ENCODE measurements at regions not wholly inside any gene's neighbourhood (a gene's known extent, or its start where the extent isn't known, plus 50 kb on each side); places are given as distances from the start of the nearest gene placed in this dataset.

GRCh38 chr4:30413915-30414314 lies 306.3 kb upstream of the PCDH7 start:
- H3K27ac ChIP-seq = no peak overlapping the region
- H3K9me3 ChIP-seq (ENCODE audit: low read depth) = no peaks in the 10 kb centered on the region
- H3K36me3 ChIP-seq = no peaks in the 10 kb centered on the region
- no peaks in the 10 kb centered on the region for H3K27me3 ChIP-seq
- DNase-seq (ENCODE audit: low read depth in 1 of 2, low spot score in 1 of 2) = no peak
- TF ChIP-seq CTCF (IDR thresholded peaks at IDR 0.05; ENCODE audit: low read depth, low read length) = no peak
- no peaks in the 10 kb centered on the region for H3K4me1 ChIP-seq (ENCODE audit: low read depth)
- no peak overlapping the region for H3K4me3 ChIP-seq

DNA sequence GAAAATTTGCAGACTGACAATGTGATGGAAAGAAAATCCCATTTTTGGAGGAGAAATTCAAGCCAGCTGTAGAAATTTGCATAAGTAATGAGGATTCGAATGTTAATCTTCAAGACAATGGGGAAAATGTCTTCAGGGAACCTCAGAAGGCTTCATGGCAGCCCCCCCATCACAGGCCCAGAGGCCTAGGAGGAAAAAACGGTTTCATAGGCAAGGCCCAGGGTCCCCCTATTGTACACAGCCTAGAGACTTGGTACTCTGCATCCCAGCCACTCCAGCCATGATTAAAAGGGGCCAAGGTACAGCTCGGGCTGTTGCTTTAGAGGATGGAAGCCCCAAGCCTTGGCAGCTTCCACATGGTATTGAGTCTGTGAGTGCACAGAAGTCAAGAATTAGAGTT lies 303.6 kb upstream of the PCDH7 start:
- Histone ChIP-seq H3K27me3 (no peaks in the 10 kb centered on the region), H3K36me3 (no peaks in the 10 kb centered on the region), H3K9me3 (ENCODE audit: low read depth) (no peaks in the 10 kb centered on the region), H3K27ac (no peak overlapping the region), H3K4me1 (ENCODE audit: low read depth) (no peaks in the 10 kb centered on the region), H3K4me3 (no peak overlapping the region)
- no peak for DNase-seq (ENCODE audit: low read depth in 1 of 2, low spot score in 1 of 2)
- TF ChIP-seq CTCF (IDR thresholded peaks at IDR 0.05; ENCODE audit: low read depth, low read length) = no peak

- DNase-seq (ENCODE audit: low read depth in 1 of 2, low spot score in 1 of 2) = no peak
- no peaks in the 10 kb centered on the region for H3K9me3 ChIP-seq (ENCODE audit: low read depth)
- no peak for TF ChIP-seq CTCF (IDR thresholded peaks at IDR 0.05; ENCODE audit: low read depth, low read length)
Observed at GRCh38 chr4:30427932-30428331, 292.2 kb upstream of the PCDH7 start.

GRCh38 chr4:30429813-30430761 lies 290.1 kb upstream of the PCDH7 start:
- Histone ChIP-seq H3K4me3 (no peak overlapping the region), H3K9me3 (ENCODE audit: low read depth) (no peaks in the 10 kb centered on the region), H3K27ac (no peak overlapping the region), H3K36me3 (no peaks in the 10 kb centered on the region), H3K4me1 (ENCODE audit: low read depth) (no peaks in the 10 kb centered on the region), H3K27me3 (no peaks in the 10 kb centered on the region)
- DNase-seq (ENCODE audit: low read depth in 1 of 2, low spot score in 1 of 2) = peak in 1 of 2 donors; percentile 72
- no peak for TF ChIP-seq CTCF (IDR thresholded peaks at IDR 0.05; ENCODE audit: low read depth, low read length)

More at GRCh38 chr4:30427932-30428331, 292.2 kb upstream of the PCDH7 start:
- Histone ChIP-seq H3K27me3 (no peaks in the 10 kb centered on the region), H3K36me3 (no peaks in the 10 kb centered on the region), H3K4me3 (no peak overlapping the region), H3K27ac (no peak overlapping the region), H3K4me1 (ENCODE audit: low read depth) (no peaks in the 10 kb centered on the region)

DNA sequence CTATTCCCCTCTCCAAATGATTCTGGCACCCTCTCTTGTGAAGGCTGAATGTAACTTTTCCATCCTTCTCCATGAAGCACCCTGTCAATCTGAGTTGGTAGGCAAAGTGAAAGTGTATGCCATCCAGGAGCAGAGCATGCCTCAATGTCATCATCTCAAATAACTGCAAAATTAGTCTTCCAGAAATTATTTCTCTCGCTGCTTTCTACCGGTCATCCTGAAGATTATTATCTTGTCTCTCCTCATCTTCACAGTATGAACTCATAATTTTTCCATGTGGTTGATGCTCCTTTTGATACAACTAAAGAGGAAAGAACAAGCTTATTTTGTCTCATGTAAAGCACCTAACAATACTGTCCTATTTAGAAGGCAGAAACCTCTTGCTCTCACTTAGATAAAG lies 285.5 kb upstream of the PCDH7 start:
- no peaks in the 10 kb centered on the region for H3K9me3 ChIP-seq (ENCODE audit: low read depth)
- no peak for DNase-seq (ENCODE audit: low read depth in 1 of 2, low spot score in 1 of 2)
- H3K36me3 ChIP-seq = no peaks in the 10 kb centered on the region
- H3K4me1 ChIP-seq (ENCODE audit: low read depth) = no peaks in the 10 kb centered on the region
- H3K27ac ChIP-seq = no peak overlapping the region
- no peaks in the 10 kb centered on the region for H3K27me3 ChIP-seq
- no peak overlapping the region for H3K4me3 ChIP-seq
- TF ChIP-seq CTCF (IDR thresholded peaks at IDR 0.05; ENCODE audit: low read depth, low read length) = no peak
